Lung (tissue), 11 donors: ENCODE measurements at regions not wholly inside any gene's neighbourhood (a gene's known extent, or its start where the extent isn't known, plus 50 kb on each side); places are given as distances from the start of the nearest gene placed in this dataset.

Source experiments
- ATAC-seq: fragments of 200-7000 bp; cut with Tn5 transposase; one replicate; pipeline ENCODE4 v1.9.1; 2020; ENCODE audit warnings: moderate number of reproducible peaks; ENCODE audit not compliant: insufficient read depth, low FRiP score
- DNase-seq, 3 donors: peaks; one replicate each; pipeline ENCODE4 v3.0.0-alpha.2; 2013 to 2017
- H3K27ac ChIP-seq, 2 donors: one replicate each; pipeline ENCODE4 v1.5.1; 2013; ENCODE audit warnings: mild to moderate bottlenecking in 2 of 2, moderate library complexity in 2 of 2, control low read depth in 1 of 2, inconsistent platforms in 1 of 2, low read depth in 1 of 2, low read length in 1 of 2
- H3K27me3 ChIP-seq, 3 donors: one replicate each; pipeline ENCODE4 v1.5.1; 2013; ENCODE audit warnings: low read length in 2 of 3; ENCODE audit not compliant: control insufficient read depth in 3 of 3, insufficient read depth in 3 of 3
- H3K36me3 ChIP-seq, 4 donors: one replicate each; pipeline ENCODE4 v1.5.1; 2013; ENCODE audit warnings: low read length in 4 of 4, mild to moderate bottlenecking in 1 of 4, moderate library complexity in 1 of 4; ENCODE audit not compliant: control insufficient read depth in 4 of 4, insufficient read depth in 4 of 4
- H3K4me1 ChIP-seq, 5 donors: one replicate each; pipeline ENCODE4 v1.5.1; 2013; ENCODE audit warnings: low read length in 5 of 5, mild to moderate bottlenecking in 2 of 5, moderate library complexity in 1 of 5; ENCODE audit not compliant: control insufficient read depth in 5 of 5, insufficient read depth in 5 of 5
- H3K4me3 ChIP-seq: one replicate; pipeline ENCODE4 v1.5.1; 2013; ENCODE audit warnings: mild to moderate bottlenecking, control low read depth, moderate library complexity
- H3K9ac ChIP-seq, 2 donors: one replicate each; pipeline ENCODE4 v1.5.1; 2013; ENCODE audit warnings: low read length in 2 of 2, control low read depth in 1 of 2; ENCODE audit not compliant: insufficient read depth in 1 of 2
- H3K9me3 ChIP-seq, 4 donors: one replicate each; pipeline ENCODE4 v1.5.1; 2013; ENCODE audit warnings: low read length in 3 of 4, mild to moderate bottlenecking in 1 of 4, moderate library complexity in 1 of 4; ENCODE audit not compliant: control insufficient read depth in 4 of 4, insufficient read depth in 3 of 4
- CTCF ChIP-seq: IDR thresholded peaks from 2 replicates; pipeline ENCODE4 v1.5.1; 2012; ENCODE audit warnings: mild to moderate bottlenecking; ENCODE audit errors: control extremely low read depth, extremely low read depth
- WGBS, 2 donors: extraction: QIAGEN DNeasy Blood & Tissue Kit; methylation state at CpG; one replicate each; pipeline ENCODE4 v1.1.7; 2013; 5-methylcytosine and 5-hydroxymethylcytosine counted together
- donor health status: control.
- donor health status: control.
- donor health status: Bipolar disorder and iron deficiency.
- donor health status: healthy.
- donor health status: DM: yes; HTN: yes; CAD: no.

- H3K27ac ChIP-seq, result peak overlapping the region in 1 of 2 donors; percentile 66
- no peak for ATAC-seq
These were observed 146.2 kb upstream of the KLF7 start for GRCh38 chr2:207312006-207312356.

GRCh38 chr2:207313947-207314346 is 148.2 kb upstream of the KLF7 start:
- Histone ChIP-seq H3K4me3 (no peak overlapping the region), H3K27me3 (no peaks in the 10 kb centered on the region), H3K4me1 (peaks cover 0 to 13% (median 0%) of the 10 kb centered on the region in 5 donors), H3K36me3 (no peaks in the 10 kb centered on the region), H3K9ac (no peak overlapping the region), H3K9me3 (no peaks in the 10 kb centered on the region), H3K27ac (no peak overlapping the region)
- no peak for TF ChIP-seq CTCF
- ATAC-seq (no peak), DNase-seq (no peak)
- WGBS, 2 donors, result 82 to 93% methylated on average over 2 of the region's 2 CpGs

More at GRCh38 chr2:207312006-207312356, 146.2 kb upstream of the KLF7 start:
- no peak for DNase-seq
- H3K9ac ChIP-seq, result no peak overlapping the region
- H3K36me3 ChIP-seq, result no peaks in the 10 kb centered on the region
- no peaks in the 10 kb centered on the region for H3K9me3 ChIP-seq
- no peak overlapping the region for H3K4me3 ChIP-seq
- H3K4me1 ChIP-seq, result peaks cover 0 to 13% (median 0%) of the 10 kb centered on the region in 5 donors
- no peaks in the 10 kb centered on the region for H3K27me3 ChIP-seq
- no peak for TF ChIP-seq CTCF

- DNase-seq, result no peak
- no peak for TF ChIP-seq CTCF
- Histone ChIP-seq H3K4me3 (no peak overlapping the region), H3K9me3 (no peaks in the 10 kb centered on the region), H3K36me3 (no peaks in the 10 kb centered on the region), H3K27ac (no peak overlapping the region), H3K27me3 (no peaks in the 10 kb centered on the region), H3K4me1 (peaks cover 0 to 13% (median 0%) of the 10 kb centered on the region in 5 donors), H3K9ac (no peak overlapping the region)
- no peak for ATAC-seq
- 66 to 90% methylated on average over 2 of the region's 2 CpGs for WGBS, 2 donors
These were observed 149.4 kb upstream of the KLF7 start for GRCh38 chr2:207315131-207315530.

- TF ChIP-seq CTCF, result no peak
- Histone ChIP-seq H3K36me3 (no peaks in the 10 kb centered on the region), H3K9me3 (no peaks in the 10 kb centered on the region), H3K4me3 (no peak overlapping the region), H3K27me3 (no peaks in the 10 kb centered on the region), H3K9ac (no peak overlapping the region), H3K4me1 (peaks cover 0 to 5% (median 0%) of the 10 kb centered on the region in 5 donors), H3K27ac (no peak overlapping the region)
- 80 to 89% methylated on average over 2 of the region's 2 CpGs for WGBS, 2 donors
- ATAC-seq, result no peak
- DNase-seq, result no peak
These were observed 150.7 kb upstream of the KLF7 start for GRCh38 chr2:207316484-207316883.
